ENCODE measurements at regions not wholly inside any gene's neighbourhood (a gene's known extent, or its start where the extent isn't known, plus 50 kb on each side); places are given as distances from the start of the nearest gene placed in this dataset.

DNA sequence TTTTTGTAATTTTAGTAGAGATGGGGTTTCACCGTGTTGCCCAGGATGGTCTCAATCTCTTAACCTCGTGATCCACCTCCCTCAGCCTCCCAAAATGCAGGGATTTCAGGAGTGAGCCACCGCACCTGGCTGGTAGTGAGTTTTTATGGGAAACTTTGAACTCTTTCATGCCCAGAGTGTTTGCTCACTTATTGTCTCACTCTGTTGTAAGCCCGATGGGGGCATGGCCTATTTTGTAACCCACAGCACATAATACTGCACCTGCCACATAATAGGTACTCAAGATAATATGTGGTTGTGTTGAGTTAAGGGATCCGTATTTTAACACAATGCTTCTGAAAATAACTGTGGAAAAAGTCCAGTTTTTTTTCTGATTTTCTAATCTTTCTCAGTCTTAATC, 109.6 kb upstream of the GIMD1 start:
- no peak for DNase-seq
- H3K4me2 ChIP-seq (ENCODE audit: insufficient read depth, insufficient read length, low read length): no peak overlapping the region
- H3K9me3 ChIP-seq (ENCODE audit: control insufficient read depth, low read depth, low read length): no peaks in the 10 kb centered on the region
- no peaks in the 10 kb centered on the region; the same call in 1 of the 2 replicates for H3K27me3 Mint-ChIP-seq (ENCODE audit: low read depth)
- no peaks in the 10 kb centered on the region for H3K79me2 ChIP-seq (ENCODE audit: insufficient read depth, low read length)
- no peaks in the 10 kb centered on the region for H3K36me3 Mint-ChIP-seq (ENCODE audit: insufficient read depth in 1 of 3, low read depth in 3 of 3)
- no peak overlapping the region for H2BK12ac ChIP-seq (ENCODE audit: insufficient read length, low read depth, low read length)
- H3K14ac ChIP-seq (ENCODE audit: insufficient read depth, low read length): no peak overlapping the region
- no peak overlapping the region for H2BK5ac ChIP-seq (ENCODE audit: insufficient read length, low read length)
- no peak overlapping the region for H2AFZ ChIP-seq (ENCODE audit: low read length)
- H3K27ac Mint-ChIP-seq: no peak overlapping the region
- H3K27me3 ChIP-seq (ENCODE audit: insufficient read depth, low read length): no peaks in the 10 kb centered on the region
- H4K91ac ChIP-seq (ENCODE audit: insufficient read length, low read depth, low read length): no peak overlapping the region
- no peaks in the 10 kb centered on the region for H3K4me1 ChIP-seq (ENCODE audit: insufficient read depth, low read length)
- no peaks in the 10 kb centered on the region for H3K4me1 Mint-ChIP-seq
- H3K4ac ChIP-seq (ENCODE audit: low read depth, low read length): no peak overlapping the region
- no peak overlapping the region for H4K5ac ChIP-seq (ENCODE audit: insufficient read length, low read depth, low read length)
- H2BK15ac ChIP-seq (ENCODE audit: low read depth, low read length): no peak overlapping the region
- H2BK120ac ChIP-seq (ENCODE audit: low read depth, low read length, poor library complexity, severe bottlenecking): no peak overlapping the region
- H2AK5ac ChIP-seq (ENCODE audit: insufficient read length, low read length): no peak overlapping the region
- no peak overlapping the region for H3K9ac ChIP-seq (ENCODE audit: extremely low read depth, insufficient read length, low read length)
- no peaks in the 10 kb centered on the region for H3K79me1 ChIP-seq (ENCODE audit: insufficient read depth, low read depth, low read length, poor library complexity, severe bottlenecking)
- WGBS (ENCODE audit: extremely low coverage, insufficient read length, low lambda C conversion rate): no CpG with 5 or more reads among the region's 5 CpGs
- no peak overlapping the region for H3K56ac ChIP-seq (ENCODE audit: insufficient read length, low read depth, low read length)
- H2BK20ac ChIP-seq (ENCODE audit: low read depth, low read length, poor library complexity, severe bottlenecking): no peak overlapping the region
- H4K8ac ChIP-seq (replicated peaks; ENCODE audit: insufficient read length, low read depth, low read length): no peak overlapping the region
- no peak overlapping the region for H3T11ph ChIP-seq (ENCODE audit: low read length)
- H3K18ac ChIP-seq (ENCODE audit: insufficient read length, low read depth, low read length): no peak overlapping the region
- TF ChIP-seq CTCF (conservative IDR thresholded peaks at IDR 0.05): no peak
- no peak overlapping the region for H3K27ac ChIP-seq (ENCODE audit: insufficient read length, low read depth, low read length)
- H3K23ac ChIP-seq (ENCODE audit: insufficient read length, low read depth, low read length): no peak overlapping the region
- no peak overlapping the region for H3K4me3 Mint-ChIP-seq
- H3K23me2 ChIP-seq (ENCODE audit: insufficient read length, low read depth, low read length, poor library complexity, severe bottlenecking): no peaks in the 10 kb centered on the region
- no peaks in the 10 kb centered on the region for H4K20me1 ChIP-seq (ENCODE audit: control insufficient read depth, insufficient read depth, insufficient read length)
- H3K9me3 Mint-ChIP-seq: peaks cover 0 to 4% of the 10 kb centered on the region in 2 experiments; a peak in 1 of 5 replicates

All from H9 (cell line).